Thyroid gland (tissue), 4 donors: ENCODE measurements at regions not wholly inside any gene's neighbourhood (a gene's known extent, or its start where the extent isn't known, plus 50 kb on each side); places are given as distances from the start of the nearest gene placed in this dataset.

Source experiments
- CTCF ChIP-seq, 6 experiments: fragments of 200-600 bp in 3 of 6; fragments of 450-650 bp in 3 of 6; sonication (generic) in 3 of 6; IDR thresholded peaks; one replicate each; pipeline ENCODE4 v1.5.1; 2016 to 2019; ENCODE audit warnings: antibody characterized with exemption in 6 of 6, mild to moderate bottlenecking in 2 of 6, inconsistent platforms in 1 of 6, moderate library complexity in 1 of 6
- POLR2A ChIP-seq, 2 donors: fragments of 450-650 bp; IDR thresholded peaks; one replicate each; pipeline ENCODE4 v1.6.1; 2017; ENCODE audit warnings: antibody characterized with exemption in 2 of 2, mild to moderate bottlenecking in 2 of 2, moderate library complexity in 1 of 2

GRCh38 chr15:77553695-77554094 lies 79.0 kb downstream of the LINGO1 start:
- TF ChIP-seq CTCF (IDR thresholded peaks at IDR 0.05) (no peak), POLR2A (IDR thresholded peaks at IDR 0.05) (no peak)
